B cell (primary cell): ENCODE measurements at regions not wholly inside any gene's neighbourhood (a gene's known extent, or its start where the extent isn't known, plus 50 kb on each side); places are given as distances from the start of the nearest gene placed in this dataset.

Experiments used
- EZH2 ChIP-seq: IDR thresholded peaks from 2 replicates; pipeline ENCODE4 v1.6.1; 2012; ENCODE audit warnings: borderline replicate concordance, low read depth, mild to moderate bottlenecking, moderate library complexity, low read length; ENCODE audit not compliant: insufficient read depth, poor library complexity, severe bottlenecking
- TF ChIP-seq, protein P1 (sequence below): fragments of 200-600 bp; IDR thresholded peaks from one replicate; pipeline ENCODE4 v1.8.0; 2022; ENCODE audit warnings: antibody characterized with exemption, mild to moderate bottlenecking

DNA sequence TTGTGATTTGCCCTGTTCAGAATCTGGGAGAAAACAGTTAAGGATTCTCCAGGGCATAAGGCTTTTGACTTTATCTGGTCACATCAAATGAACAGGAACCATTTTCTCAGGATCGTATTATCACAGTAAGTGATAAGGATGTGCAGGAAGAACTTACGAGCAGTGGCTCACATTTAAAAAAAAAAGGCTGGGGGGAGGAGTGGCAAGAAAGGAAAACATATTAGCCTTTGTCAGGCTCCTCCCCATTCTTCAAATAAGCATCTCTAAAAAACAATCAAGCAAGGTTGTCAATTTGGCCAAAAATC lies 234.3 kb upstream of the TMEM161B start:
- TF ChIP-seq, protein P1, sequence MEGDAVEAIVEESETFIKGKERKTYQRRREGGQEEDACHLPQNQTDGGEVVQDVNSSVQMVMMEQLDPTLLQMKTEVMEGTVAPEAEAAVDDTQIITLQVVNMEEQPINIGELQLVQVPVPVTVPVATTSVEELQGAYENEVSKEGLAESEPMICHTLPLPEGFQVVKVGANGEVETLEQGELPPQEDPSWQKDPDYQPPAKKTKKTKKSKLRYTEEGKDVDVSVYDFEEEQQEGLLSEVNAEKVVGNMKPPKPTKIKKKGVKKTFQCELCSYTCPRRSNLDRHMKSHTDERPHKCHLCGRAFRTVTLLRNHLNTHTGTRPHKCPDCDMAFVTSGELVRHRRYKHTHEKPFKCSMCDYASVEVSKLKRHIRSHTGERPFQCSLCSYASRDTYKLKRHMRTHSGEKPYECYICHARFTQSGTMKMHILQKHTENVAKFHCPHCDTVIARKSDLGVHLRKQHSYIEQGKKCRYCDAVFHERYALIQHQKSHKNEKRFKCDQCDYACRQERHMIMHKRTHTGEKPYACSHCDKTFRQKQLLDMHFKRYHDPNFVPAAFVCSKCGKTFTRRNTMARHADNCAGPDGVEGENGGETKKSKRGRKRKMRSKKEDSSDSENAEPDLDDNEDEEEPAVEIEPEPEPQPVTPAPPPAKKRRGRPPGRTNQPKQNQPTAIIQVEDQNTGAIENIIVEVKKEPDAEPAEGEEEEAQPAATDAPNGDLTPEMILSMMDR: no peak
- TF ChIP-seq EZH2: no peak
